ENCODE measurements at regions not wholly inside any gene's neighbourhood (a gene's known extent, or its start where the extent isn't known, plus 50 kb on each side); places are given as distances from the start of the nearest gene placed in this dataset.

DNA sequence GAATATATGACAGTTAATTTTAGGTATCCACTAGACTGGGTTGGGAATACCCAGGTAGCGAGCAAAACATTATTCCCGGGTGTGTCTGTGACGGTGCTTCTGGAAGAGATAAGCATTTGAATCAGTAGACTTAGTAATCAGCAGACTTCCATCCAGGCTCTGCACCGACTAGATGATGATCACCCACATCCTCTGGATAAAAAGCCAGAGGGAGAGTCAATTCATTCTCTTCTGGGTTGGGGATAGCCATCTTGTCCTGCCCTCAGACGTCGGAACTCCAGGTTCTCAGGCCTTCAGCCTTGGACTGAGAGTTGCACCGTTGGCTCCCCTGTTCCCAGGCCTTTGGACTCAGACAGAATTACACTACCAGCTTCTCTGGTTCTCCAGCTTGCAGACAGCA is 168.0 kb downstream of the PHLDA1 start:
- peaks cover 9% of the 10 kb centered on the region for H3K4me1 ChIP-seq (ENCODE audit: insufficient read depth, low read length, poor library complexity, severe bottlenecking)
- no peak overlapping the region for H3K4me3 ChIP-seq (ENCODE audit: low read length, poor library complexity, severe bottlenecking)
- no peak overlapping the region for H3K4me2 ChIP-seq (ENCODE audit: low read depth, low read length, poor library complexity, severe bottlenecking)
- H4K20me1 ChIP-seq (ENCODE audit: insufficient read depth, low read length, poor library complexity, severe bottlenecking), result no peaks in the 10 kb centered on the region
- H3K9me3 ChIP-seq (ENCODE audit: insufficient read depth, low read depth, low read length), result no peaks in the 10 kb centered on the region
- H3K27me3 ChIP-seq (ENCODE audit: insufficient read depth, low read length, poor library complexity, severe bottlenecking), result no peaks in the 10 kb centered on the region
- no peaks in the 10 kb centered on the region for H3K9me2 ChIP-seq (replicated peaks; ENCODE audit: low read depth, low read length)
- no peaks in the 10 kb centered on the region for H3K79me2 ChIP-seq (ENCODE audit: insufficient read depth, low read length)
- H3K9ac ChIP-seq (ENCODE audit: low read depth, low read length, poor library complexity, severe bottlenecking), result no peak overlapping the region
- H3K36me3 ChIP-seq (ENCODE audit: insufficient read depth, low read length), result no peaks in the 10 kb centered on the region
- H3F3A ChIP-seq (ENCODE audit: low read depth), result no peaks in the 10 kb centered on the region
- H2AFZ ChIP-seq (ENCODE audit: low read length), result no peak overlapping the region
- TF ChIP-seq, protein P1, sequence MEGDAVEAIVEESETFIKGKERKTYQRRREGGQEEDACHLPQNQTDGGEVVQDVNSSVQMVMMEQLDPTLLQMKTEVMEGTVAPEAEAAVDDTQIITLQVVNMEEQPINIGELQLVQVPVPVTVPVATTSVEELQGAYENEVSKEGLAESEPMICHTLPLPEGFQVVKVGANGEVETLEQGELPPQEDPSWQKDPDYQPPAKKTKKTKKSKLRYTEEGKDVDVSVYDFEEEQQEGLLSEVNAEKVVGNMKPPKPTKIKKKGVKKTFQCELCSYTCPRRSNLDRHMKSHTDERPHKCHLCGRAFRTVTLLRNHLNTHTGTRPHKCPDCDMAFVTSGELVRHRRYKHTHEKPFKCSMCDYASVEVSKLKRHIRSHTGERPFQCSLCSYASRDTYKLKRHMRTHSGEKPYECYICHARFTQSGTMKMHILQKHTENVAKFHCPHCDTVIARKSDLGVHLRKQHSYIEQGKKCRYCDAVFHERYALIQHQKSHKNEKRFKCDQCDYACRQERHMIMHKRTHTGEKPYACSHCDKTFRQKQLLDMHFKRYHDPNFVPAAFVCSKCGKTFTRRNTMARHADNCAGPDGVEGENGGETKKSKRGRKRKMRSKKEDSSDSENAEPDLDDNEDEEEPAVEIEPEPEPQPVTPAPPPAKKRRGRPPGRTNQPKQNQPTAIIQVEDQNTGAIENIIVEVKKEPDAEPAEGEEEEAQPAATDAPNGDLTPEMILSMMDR (conservative IDR thresholded peaks at IDR 0.05; ENCODE audit: low read length), result no peak
- no peak for TF ChIP-seq EZH2phosphoT487 (IDR thresholded peaks at IDR 0.05; ENCODE audit: borderline replicate concordance)

DNA sequence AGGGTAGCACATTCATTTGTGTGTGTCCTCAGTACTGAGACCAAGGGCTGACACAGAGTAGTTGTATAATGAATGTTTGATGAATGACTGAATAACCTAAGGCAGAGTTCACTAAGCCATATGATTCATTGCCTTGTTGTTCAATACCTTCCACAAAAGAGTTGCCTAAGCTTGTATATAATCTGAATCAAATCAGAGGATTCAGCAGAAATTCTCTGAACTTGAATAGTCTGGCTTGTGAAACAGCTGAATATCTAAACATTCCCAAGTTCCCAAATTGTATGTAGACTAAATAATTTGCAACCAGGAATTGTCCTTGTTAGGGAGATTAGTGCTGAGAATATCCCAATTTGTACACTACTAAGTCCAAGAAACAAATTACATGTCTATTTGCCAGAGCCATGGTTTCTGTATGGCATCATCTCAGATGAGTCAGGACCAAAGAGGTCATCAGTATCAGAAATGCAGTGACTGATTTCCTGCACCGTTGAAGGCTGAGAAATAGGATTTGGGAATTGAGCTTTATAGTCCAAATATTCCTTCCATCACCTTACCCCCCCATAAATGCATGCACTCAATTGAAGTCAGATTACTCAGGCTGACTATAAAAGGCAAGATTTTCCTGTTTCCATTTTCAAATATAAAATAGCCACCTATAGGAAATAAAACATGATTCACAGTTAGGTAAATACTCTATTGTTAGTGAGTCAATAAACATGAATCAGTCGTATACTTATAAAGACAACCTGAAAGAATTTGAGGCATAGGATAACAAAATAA is 168.7 kb downstream of the PHLDA1 start:
- H3K9me2 ChIP-seq (replicated peaks; ENCODE audit: low read depth, low read length), result no peaks in the 10 kb centered on the region
- no peaks in the 10 kb centered on the region for H3K79me2 ChIP-seq (ENCODE audit: insufficient read depth, low read length)
- no peaks in the 10 kb centered on the region for H3K27me3 ChIP-seq (ENCODE audit: insufficient read depth, low read length, poor library complexity, severe bottlenecking)
- H3K4me1 ChIP-seq (ENCODE audit: insufficient read depth, low read length, poor library complexity, severe bottlenecking), result peaks cover 9% of the 10 kb centered on the region
- no peak for TF ChIP-seq EZH2phosphoT487 (IDR thresholded peaks at IDR 0.05; ENCODE audit: borderline replicate concordance)
- TF ChIP-seq, protein P1 (conservative IDR thresholded peaks at IDR 0.05; ENCODE audit: low read length), result no peak
- no peaks in the 10 kb centered on the region for H4K20me1 ChIP-seq (ENCODE audit: insufficient read depth, low read length, poor library complexity, severe bottlenecking)
- no peaks in the 10 kb centered on the region for H3K9me3 ChIP-seq (ENCODE audit: insufficient read depth, low read depth, low read length)
- H3K9ac ChIP-seq (ENCODE audit: low read depth, low read length, poor library complexity, severe bottlenecking), result no peak overlapping the region
- H2AFZ ChIP-seq (ENCODE audit: low read length), result no peak overlapping the region
- H3K4me3 ChIP-seq (ENCODE audit: low read length, poor library complexity, severe bottlenecking), result no peak overlapping the region
- H3K4me2 ChIP-seq (ENCODE audit: low read depth, low read length, poor library complexity, severe bottlenecking), result no peak overlapping the region
- no peaks in the 10 kb centered on the region for H3K36me3 ChIP-seq (ENCODE audit: insufficient read depth, low read length)
- no peaks in the 10 kb centered on the region for H3F3A ChIP-seq (ENCODE audit: low read depth)

DNA sequence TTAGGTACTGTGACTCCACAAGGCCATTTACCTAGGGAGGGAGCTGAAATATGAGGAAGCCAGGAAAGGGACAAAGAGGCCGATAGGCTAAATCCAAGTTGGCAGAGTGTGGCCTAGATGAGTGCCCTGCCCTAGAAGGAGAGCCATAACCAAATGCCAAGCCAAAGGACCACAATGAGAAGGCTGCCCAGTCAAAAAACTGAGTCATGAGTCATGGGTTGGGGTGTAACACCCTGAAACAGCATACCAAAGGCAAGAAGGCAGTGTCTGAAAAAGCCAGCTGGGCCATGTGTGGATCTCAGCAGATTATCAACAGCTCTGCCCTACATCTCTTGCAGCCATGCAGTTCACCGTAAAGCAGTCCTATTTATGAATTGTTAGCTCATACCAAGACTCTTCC is 171.7 kb downstream of the PHLDA1 start:
- H3K27me3 ChIP-seq (ENCODE audit: insufficient read depth, low read length, poor library complexity, severe bottlenecking), result no peaks in the 10 kb centered on the region
- no peak overlapping the region for H3K4me3 ChIP-seq (ENCODE audit: low read length, poor library complexity, severe bottlenecking)
- H4K20me1 ChIP-seq (ENCODE audit: insufficient read depth, low read length, poor library complexity, severe bottlenecking), result no peaks in the 10 kb centered on the region
- H3K4me2 ChIP-seq (ENCODE audit: low read depth, low read length, poor library complexity, severe bottlenecking), result no peak overlapping the region
- H3K9me2 ChIP-seq (replicated peaks; ENCODE audit: low read depth, low read length), result no peaks in the 10 kb centered on the region
- H2AFZ ChIP-seq (ENCODE audit: low read length), result no peak overlapping the region
- no peaks in the 10 kb centered on the region for H3K79me2 ChIP-seq (ENCODE audit: insufficient read depth, low read length)
- H3K9ac ChIP-seq (ENCODE audit: low read depth, low read length, poor library complexity, severe bottlenecking), result no peak overlapping the region
- no peaks in the 10 kb centered on the region for H3K4me1 ChIP-seq (ENCODE audit: insufficient read depth, low read length, poor library complexity, severe bottlenecking)
- H3K9me3 ChIP-seq (ENCODE audit: insufficient read depth, low read depth, low read length), result no peaks in the 10 kb centered on the region
- H3F3A ChIP-seq (ENCODE audit: low read depth), result no peaks in the 10 kb centered on the region
- TF ChIP-seq, protein P1 (conservative IDR thresholded peaks at IDR 0.05; ENCODE audit: low read length), result no peak
- TF ChIP-seq EZH2phosphoT487 (IDR thresholded peaks at IDR 0.05; ENCODE audit: borderline replicate concordance), result no peak
- H3K36me3 ChIP-seq (ENCODE audit: insufficient read depth, low read length), result no peaks in the 10 kb centered on the region

Measured in Loucy (cell line).